Type B pancreatic cell (in vitro differentiated cells): ENCODE measurements at regions not wholly inside any gene's neighbourhood (a gene's known extent, or its start where the extent isn't known, plus 50 kb on each side); places are given as distances from the start of the nearest gene placed in this dataset.

Experiments used
- DNase-seq: peaks from one replicate; pipeline ENCODE4 v3.0.0; 2021; ENCODE audit warnings: mixed read lengths; ENCODE audit not compliant: unreplicated experiment; ENCODE audit errors: extremely low spot score
- H3K27ac Mint-ChIP-seq: 2 replicates; pipeline ENCODE4 v1.8.0; 2021; ENCODE audit warnings: mild to moderate bottlenecking, mixed read lengths
- H3K27me3 Mint-ChIP-seq: 2 replicates; pipeline ENCODE4 v1.8.0; 2021; ENCODE audit warnings: mixed read lengths
- H3K36me3 Mint-ChIP-seq: 2 replicates; pipeline ENCODE4 v1.8.0; 2021; ENCODE audit warnings: mixed read lengths
- H3K4me1 Mint-ChIP-seq: one replicate; pipeline ENCODE4 v1.8.0; 2021; ENCODE audit warnings: mixed read lengths; ENCODE audit not compliant: unreplicated experiment
- H3K4me3 Mint-ChIP-seq: 2 replicates; pipeline ENCODE4 v1.8.0; 2021; ENCODE audit warnings: mild to moderate bottlenecking, mixed read lengths
- H3K9me3 Mint-ChIP-seq: 2 replicates; pipeline ENCODE4 v1.8.0; 2021; ENCODE audit warnings: mixed read lengths
- CTCF ChIP-seq: fragments of 200-600 bp; sonication (generic); conservative IDR thresholded peaks from 2 replicates; pipeline ENCODE4 v1.5.0; 2021; ENCODE audit warnings: antibody characterized with exemption, mild to moderate bottlenecking

GRCh38 chr2:204325468-204325867, 219.8 kb upstream of the PARD3B start:
- DNase-seq, result peak; percentile 78
- peak; percentile 94 for TF ChIP-seq CTCF
- no peaks in the 10 kb centered on the region for H3K9me3 Mint-ChIP-seq
- no peak overlapping the region for H3K27ac Mint-ChIP-seq
- H3K4me3 Mint-ChIP-seq, result peak overlapping the region; percentile 9
- peaks cover 2% of the 10 kb centered on the region for H3K27me3 Mint-ChIP-seq
- H3K36me3 Mint-ChIP-seq, result no peaks in the 10 kb centered on the region
- peaks cover 22% of the 10 kb centered on the region for H3K4me1 Mint-ChIP-seq

- H3K27ac Mint-ChIP-seq, result no peak overlapping the region
- H3K4me3 Mint-ChIP-seq, result no peak overlapping the region
- peaks cover 2% of the 10 kb centered on the region for H3K27me3 Mint-ChIP-seq
- no peaks in the 10 kb centered on the region for H3K9me3 Mint-ChIP-seq
- H3K36me3 Mint-ChIP-seq, result no peaks in the 10 kb centered on the region
- TF ChIP-seq CTCF, result no peak
- H3K4me1 Mint-ChIP-seq, result peaks cover 16% of the 10 kb centered on the region
- no peak for DNase-seq
These were observed 216.9 kb upstream of the PARD3B start for GRCh38 chr2:204328373-204328772.

GRCh38 chr2:204329016-204329415, 216.3 kb upstream of the PARD3B start:
- no peak overlapping the region for H3K27ac Mint-ChIP-seq
- no peaks in the 10 kb centered on the region for H3K36me3 Mint-ChIP-seq
- no peaks in the 10 kb centered on the region for H3K9me3 Mint-ChIP-seq
- H3K4me3 Mint-ChIP-seq, result no peak overlapping the region
- no peaks in the 10 kb centered on the region for H3K27me3 Mint-ChIP-seq
- no peak for DNase-seq
- H3K4me1 Mint-ChIP-seq, result peaks cover 13% of the 10 kb centered on the region
- no peak for TF ChIP-seq CTCF

GRCh38 chr2:204329532-204329931, 215.7 kb upstream of the PARD3B start:
- H3K9me3 Mint-ChIP-seq, result no peaks in the 10 kb centered on the region
- no peak overlapping the region for H3K27ac Mint-ChIP-seq
- TF ChIP-seq CTCF, result no peak
- no peak for DNase-seq
- H3K4me1 Mint-ChIP-seq, result peaks cover 13% of the 10 kb centered on the region
- no peaks in the 10 kb centered on the region for H3K36me3 Mint-ChIP-seq
- no peaks in the 10 kb centered on the region for H3K27me3 Mint-ChIP-seq
- H3K4me3 Mint-ChIP-seq, result no peak overlapping the region

- no peak for DNase-seq
- H3K36me3 Mint-ChIP-seq, result no peaks in the 10 kb centered on the region
- H3K4me3 Mint-ChIP-seq, result no peak overlapping the region
- TF ChIP-seq CTCF, result no peak
- H3K27ac Mint-ChIP-seq, result no peak overlapping the region
- H3K27me3 Mint-ChIP-seq, result no peaks in the 10 kb centered on the region
- H3K4me1 Mint-ChIP-seq, result peaks cover 17% of the 10 kb centered on the region
- no peaks in the 10 kb centered on the region for H3K9me3 Mint-ChIP-seq
These were observed 214.1 kb upstream of the PARD3B start for GRCh38 chr2:204331180-204331579.

- DNase-seq, result no peak
- TF ChIP-seq CTCF, result no peak
- Mint-ChIP-seq H3K4me1 (peaks cover 18% of the 10 kb centered on the region), H3K4me3 (no peak overlapping the region), H3K27me3 (no peaks in the 10 kb centered on the region), H3K27ac (no peak overlapping the region), H3K9me3 (no peaks in the 10 kb centered on the region), H3K36me3 (no peaks in the 10 kb centered on the region)
These were observed 213.3 kb upstream of the PARD3B start for GRCh38 chr2:204331988-204332387.
